ENCODE measurements at regions not wholly inside any gene's neighbourhood (a gene's known extent, or its start where the extent isn't known, plus 50 kb on each side); places are given as distances from the start of the nearest gene placed in this dataset.

DNA sequence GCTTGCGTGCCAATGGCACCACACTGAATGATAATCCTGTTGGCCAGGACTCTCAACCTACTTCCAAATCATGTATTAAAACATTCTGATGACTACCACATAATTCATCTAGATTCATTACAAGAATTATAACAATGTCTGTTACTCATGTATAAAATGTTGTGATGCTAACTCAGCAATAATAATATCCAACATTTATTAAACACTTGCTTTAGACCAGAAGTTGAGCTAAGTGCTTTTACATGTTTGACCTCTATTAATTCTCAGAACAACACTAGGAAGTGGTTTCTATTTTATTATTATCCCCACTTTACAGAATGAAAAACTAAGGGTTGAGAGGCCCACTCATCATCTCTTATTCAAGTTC, 178.4 kb downstream of the LNPK start:
- TF ChIP-seq EZH2 (IDR thresholded peaks at IDR 0.05; ENCODE audit: insufficient read depth, poor library complexity, severe bottlenecking) (no peak), EZH2phosphoT487 (IDR thresholded peaks at IDR 0.05; ENCODE audit: insufficient read depth, low read depth) (no peak)

Data from GM23248 (cell line).